ENCODE measurements at regions not wholly inside any gene's neighbourhood (a gene's known extent, or its start where the extent isn't known, plus 50 kb on each side); places are given as distances from the start of the nearest gene placed in this dataset.

DNA sequence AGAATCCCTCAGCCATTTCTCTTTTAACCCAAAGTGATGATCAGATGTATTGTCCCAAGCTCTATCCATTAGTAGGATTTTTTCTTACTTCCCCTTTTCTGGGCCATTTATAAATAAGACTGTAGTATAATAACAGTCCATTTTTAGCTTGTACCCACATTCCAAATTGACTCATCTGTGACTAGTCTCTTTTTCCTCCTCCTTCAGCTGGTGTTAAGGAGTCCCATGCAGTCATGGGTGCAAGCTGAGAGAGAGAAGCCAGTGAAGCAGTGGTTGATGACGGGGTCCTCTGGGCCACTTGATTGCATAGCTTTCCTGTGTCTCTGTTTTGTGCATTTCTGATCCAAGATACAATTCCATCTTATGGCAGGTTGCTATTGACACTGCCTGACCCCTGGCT lies 476.0 kb upstream of the CD180 start:
- Histone ChIP-seq H3K4me1 (ENCODE audit: control insufficient read depth, insufficient read depth, low read length) (no peaks in the 10 kb centered on the region), H3K9me3 (ENCODE audit: control insufficient read depth in 2 of 2, low read length in 2 of 2) (no peaks in the 10 kb centered on the region), H3K4me3 (ENCODE audit: low read length in 2 of 2) (no peak overlapping the region), H3K36me3 (ENCODE audit: control insufficient read depth in 2 of 2, insufficient read depth in 2 of 2, low read length in 2 of 2) (no peaks in the 10 kb centered on the region), H3K9ac (ENCODE audit: low read length in 2 of 2) (no peak overlapping the region), H3K27ac (ENCODE audit: low read length) (no peak overlapping the region), H3K27me3 (ENCODE audit: control insufficient read depth in 1 of 2, insufficient read depth in 2 of 2, low read length in 2 of 2) (no peaks in the 10 kb centered on the region)

- Histone ChIP-seq H3K4me1 (ENCODE audit: control insufficient read depth, insufficient read depth, low read length) (no peaks in the 10 kb centered on the region), H3K9ac (ENCODE audit: low read length in 2 of 2) (no peak overlapping the region), H3K4me3 (ENCODE audit: low read length in 2 of 2) (no peak overlapping the region), H3K9me3 (ENCODE audit: control insufficient read depth in 2 of 2, low read length in 2 of 2) (peaks cover 0 to 5% of the 10 kb centered on the region in 2 donors), H3K36me3 (ENCODE audit: control insufficient read depth in 2 of 2, insufficient read depth in 2 of 2, low read length in 2 of 2) (no peaks in the 10 kb centered on the region), H3K27me3 (ENCODE audit: control insufficient read depth in 1 of 2, insufficient read depth in 2 of 2, low read length in 2 of 2) (no peaks in the 10 kb centered on the region), H3K27ac (ENCODE audit: low read length) (no peak overlapping the region)
Measured at GRCh38 chr5:67669916-67670315, 473.3 kb upstream of the CD180 start.

DNA sequence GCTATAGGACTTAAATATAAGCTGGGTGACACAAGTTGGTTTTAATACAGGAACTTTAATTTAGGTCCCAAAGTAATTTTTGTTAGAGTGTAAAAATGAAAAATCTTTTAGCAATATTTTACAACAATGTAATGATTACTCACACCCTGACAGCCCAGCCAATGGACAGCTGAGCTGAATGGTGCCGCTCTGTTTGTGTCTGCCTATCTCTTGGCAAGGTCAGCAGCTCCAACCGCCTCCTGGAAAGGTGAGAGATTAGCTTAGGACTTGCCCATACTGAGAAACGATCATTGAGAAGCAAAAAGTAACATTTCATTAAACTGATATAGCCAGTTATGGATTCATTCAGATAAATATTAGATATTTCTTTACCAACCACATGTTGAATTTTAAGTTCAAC lies 463.6 kb upstream of the CD180 start:
- H3K27me3 ChIP-seq (ENCODE audit: control insufficient read depth in 1 of 2, insufficient read depth in 2 of 2, low read length in 2 of 2): no peaks in the 10 kb centered on the region
- no peak overlapping the region for H3K27ac ChIP-seq (ENCODE audit: low read length)

DNA sequence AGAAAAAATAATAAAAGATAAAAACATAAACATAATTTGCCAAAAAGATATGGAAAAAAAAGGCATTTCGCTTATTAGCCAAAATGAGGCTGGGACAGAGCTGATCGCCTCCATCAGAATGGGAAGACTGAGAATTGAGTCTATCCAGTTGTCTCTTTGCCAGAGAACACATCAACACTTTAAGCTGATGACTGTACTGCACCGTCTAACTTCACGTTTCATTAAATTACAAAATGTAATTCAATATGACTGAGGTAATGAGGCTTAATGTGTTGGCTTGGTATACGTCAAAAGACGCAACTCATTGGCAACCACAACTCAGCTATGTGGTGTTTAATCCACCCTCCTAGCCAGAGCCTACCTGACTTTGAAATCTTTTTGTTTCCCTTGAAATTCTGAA lies 462.7 kb upstream of the CD180 start:
- H3K27ac ChIP-seq (ENCODE audit: low read length): no peak overlapping the region
- H3K4me1 ChIP-seq (ENCODE audit: control insufficient read depth, insufficient read depth, low read length): no peaks in the 10 kb centered on the region
- no peak overlapping the region for H3K4me3 ChIP-seq (ENCODE audit: low read length in 2 of 2)
- no peaks in the 10 kb centered on the region for H3K9me3 ChIP-seq (ENCODE audit: control insufficient read depth in 2 of 2, low read length in 2 of 2)
- H3K9ac ChIP-seq (ENCODE audit: low read length in 2 of 2): no peak overlapping the region
- H3K36me3 ChIP-seq (ENCODE audit: control insufficient read depth in 2 of 2, insufficient read depth in 2 of 2, low read length in 2 of 2): no peaks in the 10 kb centered on the region
- no peaks in the 10 kb centered on the region for H3K27me3 ChIP-seq (ENCODE audit: control insufficient read depth in 1 of 2, insufficient read depth in 2 of 2, low read length in 2 of 2)

More for the DNA sequence above, 463.6 kb upstream of the CD180 start:
- Histone ChIP-seq H3K4me3 (ENCODE audit: low read length in 2 of 2) (no peak overlapping the region), H3K9me3 (ENCODE audit: control insufficient read depth in 2 of 2, low read length in 2 of 2) (no peaks in the 10 kb centered on the region), H3K9ac (ENCODE audit: low read length in 2 of 2) (no peak overlapping the region), H3K36me3 (ENCODE audit: control insufficient read depth in 2 of 2, insufficient read depth in 2 of 2, low read length in 2 of 2) (no peaks in the 10 kb centered on the region), H3K4me1 (ENCODE audit: control insufficient read depth, insufficient read depth, low read length) (no peaks in the 10 kb centered on the region)

DNA sequence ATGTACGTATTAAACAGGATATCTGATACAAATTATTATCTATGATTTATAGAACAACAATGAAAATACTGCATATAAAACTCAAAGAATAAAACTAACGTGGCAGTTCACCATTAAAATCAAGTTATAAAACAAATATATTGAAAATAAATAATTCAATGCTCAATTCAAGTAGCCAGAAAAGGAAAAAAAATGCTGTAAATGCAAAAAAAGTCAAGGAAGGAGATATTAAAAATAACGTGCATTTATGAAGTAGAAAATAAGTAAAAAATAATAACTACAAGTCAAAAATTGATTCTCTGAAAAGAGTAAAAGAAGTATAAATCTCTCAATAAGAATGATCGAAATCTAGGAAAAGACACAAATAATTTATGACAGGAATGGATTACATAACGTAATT lies 460.5 kb upstream of the CD180 start:
- Histone ChIP-seq H3K4me1 (ENCODE audit: control insufficient read depth, insufficient read depth, low read length) (no peaks in the 10 kb centered on the region), H3K9ac (ENCODE audit: low read length in 2 of 2) (no peak overlapping the region), H3K9me3 (ENCODE audit: control insufficient read depth in 2 of 2, low read length in 2 of 2) (no peaks in the 10 kb centered on the region), H3K4me3 (ENCODE audit: low read length in 2 of 2) (no peak overlapping the region), H3K36me3 (ENCODE audit: control insufficient read depth in 2 of 2, insufficient read depth in 2 of 2, low read length in 2 of 2) (no peaks in the 10 kb centered on the region), H3K27me3 (ENCODE audit: control insufficient read depth in 1 of 2, insufficient read depth in 2 of 2, low read length in 2 of 2) (no peaks in the 10 kb centered on the region), H3K27ac (ENCODE audit: low read length) (no peak overlapping the region)

- Histone ChIP-seq H3K27ac (ENCODE audit: low read length) (no peak overlapping the region), H3K9me3 (ENCODE audit: control insufficient read depth in 2 of 2, low read length in 2 of 2) (no peaks in the 10 kb centered on the region), H3K27me3 (ENCODE audit: control insufficient read depth in 1 of 2, insufficient read depth in 2 of 2, low read length in 2 of 2) (no peaks in the 10 kb centered on the region), H3K36me3 (ENCODE audit: control insufficient read depth in 2 of 2, insufficient read depth in 2 of 2, low read length in 2 of 2) (no peaks in the 10 kb centered on the region), H3K9ac (ENCODE audit: low read length in 2 of 2) (no peak overlapping the region), H3K4me3 (ENCODE audit: low read length in 2 of 2) (no peak overlapping the region), H3K4me1 (ENCODE audit: control insufficient read depth, insufficient read depth, low read length) (peaks cover 11% of the 10 kb centered on the region)
Measured at GRCh38 chr5:67652201-67652600, 455.6 kb upstream of the CD180 start.

GRCh38 chr5:67651180-67651579 lies 454.6 kb upstream of the CD180 start:
- Histone ChIP-seq H3K4me1 (ENCODE audit: control insufficient read depth, insufficient read depth, low read length) (peaks cover 11% of the 10 kb centered on the region), H3K9me3 (ENCODE audit: control insufficient read depth in 2 of 2, low read length in 2 of 2) (no peaks in the 10 kb centered on the region), H3K9ac (ENCODE audit: low read length in 2 of 2) (no peak overlapping the region), H3K27me3 (ENCODE audit: control insufficient read depth in 1 of 2, insufficient read depth in 2 of 2, low read length in 2 of 2) (no peaks in the 10 kb centered on the region), H3K4me3 (ENCODE audit: low read length in 2 of 2) (no peak overlapping the region), H3K27ac (ENCODE audit: low read length) (no peak overlapping the region), H3K36me3 (ENCODE audit: control insufficient read depth in 2 of 2, insufficient read depth in 2 of 2, low read length in 2 of 2) (no peaks in the 10 kb centered on the region)

DNA sequence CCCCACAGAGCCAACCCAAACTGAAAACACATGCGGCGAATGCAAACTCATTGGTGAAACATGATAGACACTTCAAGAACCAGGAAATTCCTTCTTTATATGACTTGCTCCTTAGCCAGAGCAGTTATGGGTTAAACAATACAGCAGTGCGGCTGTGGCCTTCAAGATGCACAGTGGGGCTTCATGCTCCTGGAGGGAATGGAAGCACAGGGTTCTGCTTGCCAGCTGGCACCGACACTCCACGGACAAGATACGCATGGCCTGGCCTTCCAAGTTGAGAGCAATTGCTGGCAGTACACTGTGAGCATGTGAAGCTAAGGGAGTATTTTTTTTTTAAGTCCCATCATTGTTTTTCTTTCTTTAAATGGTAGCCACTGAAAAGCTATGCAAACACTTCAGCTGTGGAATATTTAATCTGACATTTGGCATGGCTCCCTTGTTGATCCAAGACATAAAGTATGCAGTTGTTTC lies 451.6 kb upstream of the CD180 start:
- peaks cover 11% of the 10 kb centered on the region for H3K4me1 ChIP-seq (ENCODE audit: control insufficient read depth, insufficient read depth, low read length)
- H3K4me3 ChIP-seq (ENCODE audit: low read length in 2 of 2): peak overlapping the region in 1 of 2 donors; percentile 1
- no peaks in the 10 kb centered on the region for H3K36me3 ChIP-seq (ENCODE audit: control insufficient read depth in 2 of 2, insufficient read depth in 2 of 2, low read length in 2 of 2)
- no peaks in the 10 kb centered on the region for H3K27me3 ChIP-seq (ENCODE audit: control insufficient read depth in 1 of 2, insufficient read depth in 2 of 2, low read length in 2 of 2)
- H3K27ac ChIP-seq (ENCODE audit: low read length): no peak overlapping the region
- H3K9ac ChIP-seq (ENCODE audit: low read length in 2 of 2): peak overlapping the region in 1 of 2 donors; percentile 23
- H3K9me3 ChIP-seq (ENCODE audit: control insufficient read depth in 2 of 2, low read length in 2 of 2): peaks cover 0 to 3% of the 10 kb centered on the region in 2 donors

DNA sequence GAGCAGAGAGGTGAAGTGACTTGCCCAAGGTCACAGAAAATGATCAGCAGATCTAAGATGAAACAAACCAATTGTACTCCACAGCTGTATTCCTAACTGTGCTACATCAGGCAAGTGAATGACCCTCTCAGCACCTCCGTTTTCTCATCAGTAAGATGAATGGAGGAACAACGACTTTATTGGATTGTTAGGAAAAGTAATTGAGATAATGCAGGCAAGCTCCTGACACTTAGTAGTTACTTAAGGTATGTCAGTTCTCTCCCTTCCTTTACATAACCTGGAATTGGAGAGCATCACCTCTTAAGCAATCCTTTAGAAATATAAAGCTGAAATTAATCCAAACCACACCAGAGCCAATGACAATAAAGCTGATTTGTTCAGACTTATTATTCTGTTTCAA lies 451.2 kb upstream of the CD180 start:
- peaks cover 0 to 3% of the 10 kb centered on the region in 2 donors for H3K9me3 ChIP-seq (ENCODE audit: control insufficient read depth in 2 of 2, low read length in 2 of 2)
- H3K27ac ChIP-seq (ENCODE audit: low read length): peak overlapping the region; percentile 8

DNA sequence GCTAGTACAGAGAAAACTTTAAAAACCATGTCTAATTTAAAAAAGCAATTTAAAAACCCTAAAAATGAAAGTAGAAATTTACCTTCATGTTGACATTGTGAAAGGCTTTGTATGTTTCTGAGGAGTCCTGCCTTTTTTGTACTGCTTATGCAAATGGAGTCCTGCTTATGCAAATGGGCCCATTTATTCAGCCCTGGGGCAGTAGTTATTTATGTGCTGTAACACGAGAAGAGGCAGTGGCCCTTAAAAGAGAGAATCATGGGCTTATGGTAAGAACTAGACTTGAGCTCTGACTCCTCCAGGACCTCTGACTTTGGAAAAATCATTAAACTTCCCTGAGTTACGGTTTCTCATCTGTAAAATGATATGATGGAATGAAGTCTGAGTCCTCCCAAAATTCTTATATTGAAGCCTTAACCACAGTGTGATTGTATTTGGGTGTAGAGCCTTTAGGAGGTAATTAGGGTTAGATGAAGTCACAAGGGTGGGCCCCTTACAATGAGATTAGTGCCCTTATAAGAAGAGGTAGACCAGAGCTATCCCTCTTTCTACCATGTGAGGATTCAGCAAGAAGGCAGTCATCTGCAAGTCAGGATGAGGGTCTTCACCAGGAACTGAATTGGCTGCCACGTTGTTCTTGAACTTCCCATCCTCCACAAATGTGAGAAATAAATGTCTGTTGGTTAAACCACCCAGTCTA lies 447.8 kb upstream of the CD180 start:
- Histone ChIP-seq H3K27ac (ENCODE audit: low read length) (no peak overlapping the region), H3K36me3 (ENCODE audit: control insufficient read depth in 2 of 2, insufficient read depth in 2 of 2, low read length in 2 of 2) (no peaks in the 10 kb centered on the region), H3K9me3 (ENCODE audit: control insufficient read depth in 2 of 2, low read length in 2 of 2) (peaks cover 0 to 3% of the 10 kb centered on the region in 2 donors), H3K9ac (ENCODE audit: low read length in 2 of 2) (no peak overlapping the region), H3K27me3 (ENCODE audit: control insufficient read depth in 1 of 2, insufficient read depth in 2 of 2, low read length in 2 of 2) (no peaks in the 10 kb centered on the region), H3K4me3 (ENCODE audit: low read length in 2 of 2) (no peak overlapping the region), H3K4me1 (ENCODE audit: control insufficient read depth, insufficient read depth, low read length) (peaks cover 11% of the 10 kb centered on the region)

More for the DNA sequence above, 451.2 kb upstream of the CD180 start:
- Histone ChIP-seq H3K36me3 (ENCODE audit: control insufficient read depth in 2 of 2, insufficient read depth in 2 of 2, low read length in 2 of 2) (no peaks in the 10 kb centered on the region), H3K4me1 (ENCODE audit: control insufficient read depth, insufficient read depth, low read length) (peaks cover 11% of the 10 kb centered on the region), H3K27me3 (ENCODE audit: control insufficient read depth in 1 of 2, insufficient read depth in 2 of 2, low read length in 2 of 2) (no peaks in the 10 kb centered on the region), H3K4me3 (ENCODE audit: low read length in 2 of 2) (peak overlapping the region in 1 of 2 donors; percentile 1), H3K9ac (ENCODE audit: low read length in 2 of 2) (peak overlapping the region in 1 of 2 donors; percentile 23)

DNA sequence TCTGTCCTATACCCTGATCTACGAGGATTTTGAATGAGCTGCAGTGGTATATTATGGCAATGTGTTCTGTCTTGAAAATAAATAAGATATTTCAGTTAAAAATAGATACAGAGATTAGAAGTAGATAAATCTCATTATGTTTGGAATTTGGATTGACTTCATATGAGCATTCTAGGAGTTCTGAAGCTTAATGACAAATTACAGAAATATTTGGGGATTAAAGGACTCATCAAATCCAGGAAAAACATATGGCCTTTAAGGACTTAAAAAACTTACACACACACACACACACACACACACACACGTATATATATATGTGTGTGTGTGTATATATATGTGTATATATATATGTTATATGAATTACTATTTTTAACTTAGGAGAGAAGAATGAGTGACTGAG lies 446.9 kb upstream of the CD180 start:
- peaks cover 0 to 3% of the 10 kb centered on the region in 2 donors for H3K9me3 ChIP-seq (ENCODE audit: control insufficient read depth in 2 of 2, low read length in 2 of 2)
- H3K4me3 ChIP-seq (ENCODE audit: low read length in 2 of 2): no peak overlapping the region
- no peaks in the 10 kb centered on the region for H3K36me3 ChIP-seq (ENCODE audit: control insufficient read depth in 2 of 2, insufficient read depth in 2 of 2, low read length in 2 of 2)
- peaks cover 8% of the 10 kb centered on the region for H3K4me1 ChIP-seq (ENCODE audit: control insufficient read depth, insufficient read depth, low read length)
- H3K27me3 ChIP-seq (ENCODE audit: control insufficient read depth in 1 of 2, insufficient read depth in 2 of 2, low read length in 2 of 2): no peaks in the 10 kb centered on the region
- no peak overlapping the region for H3K27ac ChIP-seq (ENCODE audit: low read length)
- H3K9ac ChIP-seq (ENCODE audit: low read length in 2 of 2): no peak overlapping the region

All from stomach smooth muscle (tissue), 2 donors.